OCI-LY1 (cell line): ENCODE measurements at regions not wholly inside any gene's neighbourhood (a gene's known extent, or its start where the extent isn't known, plus 50 kb on each side); places are given as distances from the start of the nearest gene placed in this dataset.

Experiments
- H2AFZ ChIP-seq: fragments of 200-600 bp; sonication (generic), shearing (Covaris generic); 2 replicates; pipeline ENCODE4 v1.6.0; 2014; ENCODE audit warnings: antibody characterized with exemption, mild to moderate bottlenecking, low read length
- H3F3A ChIP-seq: fragments of 200-600 bp; sonication (generic), shearing (Covaris generic); 2 replicates; pipeline ENCODE4 v1.6.0; 2014; ENCODE audit warnings: mild to moderate bottlenecking, antibody characterized with exemption, low read length, moderate library complexity; ENCODE audit not compliant: insufficient read depth
- H3K27ac ChIP-seq: fragments of 200-600 bp; sonication (generic); 2 replicates; pipeline ENCODE4 v1.5.1; 2014; ENCODE audit warnings: low read length, mixed run types, mild to moderate bottlenecking, low read depth; ENCODE audit not compliant: poor library complexity, severe bottlenecking
- H3K27me3 ChIP-seq: fragments of 200-600 bp; sonication (generic); 2 replicates; pipeline ENCODE4 v1.6.0; 2014; ENCODE audit warnings: antibody characterized with exemption, mild to moderate bottlenecking, low read length, moderate library complexity; ENCODE audit not compliant: insufficient read depth
- H3K36me3 ChIP-seq: fragments of 200-600 bp; sonication (generic); 2 replicates; pipeline ENCODE4 v1.6.1; 2014; ENCODE audit warnings: mild to moderate bottlenecking, antibody characterized with exemption, low read length, moderate library complexity, mixed read lengths; ENCODE audit not compliant: insufficient read depth
- H3K4me1 ChIP-seq: fragments of 200-600 bp; sonication (generic); 2 replicates; pipeline ENCODE4 v1.5.1; 2014; ENCODE audit warnings: mild to moderate bottlenecking, low read length, moderate library complexity; ENCODE audit not compliant: insufficient read depth, severe bottlenecking
- H3K4me2 ChIP-seq: fragments of 200-600 bp; sonication (generic), shearing (Covaris generic); 2 replicates; pipeline ENCODE4 v1.6.1; 2014; ENCODE audit warnings: low read length
- H3K4me3 ChIP-seq: fragments of 200-600 bp; sonication (generic); 2 replicates; pipeline ENCODE4 v1.5.1; 2014; ENCODE audit warnings: low read length, low read depth, mild to moderate bottlenecking, mixed read lengths; ENCODE audit not compliant: poor library complexity, severe bottlenecking
- H3K79me2 ChIP-seq: fragments of 200-600 bp; shearing (Covaris generic); 2 replicates; pipeline ENCODE4 v1.6.1; 2016; ENCODE audit warnings: mixed run types, low read length, mixed read lengths; ENCODE audit not compliant: insufficient read depth
- H3K9ac ChIP-seq: fragments of 200-600 bp; sonication (generic), shearing (Covaris generic); 2 replicates; pipeline ENCODE4 v1.6.1; 2014; ENCODE audit warnings: mild to moderate bottlenecking, low read length, mixed read lengths
- H3K9me2 ChIP-seq: fragments of 200-600 bp; sonication (generic), shearing (Covaris generic); 2 replicates; pipeline ENCODE4 v1.6.1; 2014; ENCODE audit warnings: low read depth, mild to moderate bottlenecking, low read length, mixed read lengths
- H3K9me3 ChIP-seq: fragments of 200-600 bp; shearing (Covaris generic); 2 replicates; pipeline ENCODE4 v1.6.1; 2014; ENCODE audit warnings: low read length, mixed read lengths
- H4K20me1 ChIP-seq: fragments of 200-600 bp; sonication (generic), shearing (Covaris generic); 2 replicates; pipeline ENCODE4 v1.6.0; 2016; ENCODE audit warnings: mild to moderate bottlenecking, low read length; ENCODE audit not compliant: insufficient read depth
- CTCF ChIP-seq: fragments of 200-600 bp; sonication (generic), shearing (Covaris generic); IDR thresholded peaks from 2 replicates; pipeline ENCODE4 v1.5.1; 2017; ENCODE audit warnings: mild to moderate bottlenecking, antibody characterized with exemption, low read length, moderate library complexity, mixed read lengths
- EZH2 ChIP-seq: fragments of 200-600 bp; sonication (generic), shearing (Covaris generic); IDR thresholded peaks from 2 replicates; pipeline ENCODE4 v1.8.0; 2017; ENCODE audit warnings: borderline replicate concordance, mixed run types, mild to moderate bottlenecking, antibody characterized with exemption, low read length, moderate library complexity, mixed read lengths

- Histone ChIP-seq H3K4me2 (no peak overlapping the region), H3K79me2 (no peaks in the 10 kb centered on the region), H3K36me3 (no peaks in the 10 kb centered on the region), H3K4me1 (no peaks in the 10 kb centered on the region), H3K27ac (no peak overlapping the region), H3K9me2 (no peaks in the 10 kb centered on the region), H3K27me3 (no peaks in the 10 kb centered on the region), H4K20me1 (no peaks in the 10 kb centered on the region), H3K9me3 (no peaks in the 10 kb centered on the region), H3K4me3 (no peak overlapping the region), H3K9ac (no peak overlapping the region), H2AFZ (no peak overlapping the region), H3F3A (no peaks in the 10 kb centered on the region)
- no peak for TF ChIP-seq CTCF
- no peak for TF ChIP-seq EZH2
Observed at GRCh38 chr9:12958279-12958678, 183.5 kb downstream of the LURAP1L start.

GRCh38 chr9:12958708-12959107 lies 183.9 kb downstream of the LURAP1L start:
- H3K9me3 ChIP-seq = no peaks in the 10 kb centered on the region
- no peak overlapping the region for H3K9ac ChIP-seq
- TF ChIP-seq CTCF = no peak
- no peak for TF ChIP-seq EZH2
- H3K36me3 ChIP-seq = no peaks in the 10 kb centered on the region
- no peaks in the 10 kb centered on the region for H4K20me1 ChIP-seq
- H3F3A ChIP-seq = no peaks in the 10 kb centered on the region
- no peaks in the 10 kb centered on the region for H3K9me2 ChIP-seq
- H3K4me3 ChIP-seq = no peak overlapping the region
- H3K79me2 ChIP-seq = no peaks in the 10 kb centered on the region
- no peaks in the 10 kb centered on the region for H3K27me3 ChIP-seq
- H2AFZ ChIP-seq = no peak overlapping the region
- H3K4me2 ChIP-seq = no peak overlapping the region
- H3K4me1 ChIP-seq = no peaks in the 10 kb centered on the region
- no peak overlapping the region for H3K27ac ChIP-seq

GRCh38 chr9:12961276-12961809 lies 186.5 kb downstream of the LURAP1L start:
- Histone ChIP-seq H3K9ac (no peak overlapping the region), H3K4me3 (no peak overlapping the region), H2AFZ (no peak overlapping the region), H3K27me3 (no peaks in the 10 kb centered on the region), H3K27ac (no peak overlapping the region), H3K4me2 (no peak overlapping the region), H3K36me3 (no peaks in the 10 kb centered on the region), H4K20me1 (no peaks in the 10 kb centered on the region), H3K79me2 (no peaks in the 10 kb centered on the region), H3K4me1 (no peaks in the 10 kb centered on the region), H3K9me3 (no peaks in the 10 kb centered on the region), H3K9me2 (no peaks in the 10 kb centered on the region), H3F3A (no peaks in the 10 kb centered on the region)
- no peak for TF ChIP-seq EZH2
- TF ChIP-seq CTCF = no peak
